Neural crest cell (in vitro differentiated cells): ENCODE measurements at regions not wholly inside any gene's neighbourhood (a gene's known extent, or its start where the extent isn't known, plus 50 kb on each side); places are given as distances from the start of the nearest gene placed in this dataset.

Experiments
- DNase-seq: peaks from one replicate; pipeline ENCODE4 v3.0.0; 2021; ENCODE audit warnings: low read depth, mixed read lengths, low spot score
- H3K27ac Mint-ChIP-seq: one replicate; pipeline ENCODE4 v1.8.0; 2021; ENCODE audit warnings: mild to moderate bottlenecking, mixed read lengths; ENCODE audit not compliant: unreplicated experiment
- H3K27me3 Mint-ChIP-seq: 2 replicates; pipeline ENCODE4 v1.8.0; 2021; ENCODE audit warnings: low read depth, mild to moderate bottlenecking, mixed read lengths
- H3K36me3 Mint-ChIP-seq: 2 replicates; pipeline ENCODE4 v1.8.0; 2021; ENCODE audit warnings: low read depth, mild to moderate bottlenecking, mixed read lengths
- H3K4me1 Mint-ChIP-seq: 2 replicates; pipeline ENCODE4 v1.8.0; 2021; ENCODE audit warnings: mixed read lengths
- H3K4me3 Mint-ChIP-seq: one replicate; pipeline ENCODE4 v1.8.0; 2021; ENCODE audit warnings: mild to moderate bottlenecking, mixed read lengths
- H3K9me3 Mint-ChIP-seq: 2 replicates; pipeline ENCODE4 v1.8.0; 2021; ENCODE audit warnings: mixed read lengths
- TF ChIP-seq, protein P1 (sequence below): fragments of 200-600 bp; sonication (generic); conservative IDR thresholded peaks from 2 replicates; pipeline ENCODE4 v1.5.0; 2021; ENCODE audit warnings: antibody characterized with exemption, mild to moderate bottlenecking

DNA sequence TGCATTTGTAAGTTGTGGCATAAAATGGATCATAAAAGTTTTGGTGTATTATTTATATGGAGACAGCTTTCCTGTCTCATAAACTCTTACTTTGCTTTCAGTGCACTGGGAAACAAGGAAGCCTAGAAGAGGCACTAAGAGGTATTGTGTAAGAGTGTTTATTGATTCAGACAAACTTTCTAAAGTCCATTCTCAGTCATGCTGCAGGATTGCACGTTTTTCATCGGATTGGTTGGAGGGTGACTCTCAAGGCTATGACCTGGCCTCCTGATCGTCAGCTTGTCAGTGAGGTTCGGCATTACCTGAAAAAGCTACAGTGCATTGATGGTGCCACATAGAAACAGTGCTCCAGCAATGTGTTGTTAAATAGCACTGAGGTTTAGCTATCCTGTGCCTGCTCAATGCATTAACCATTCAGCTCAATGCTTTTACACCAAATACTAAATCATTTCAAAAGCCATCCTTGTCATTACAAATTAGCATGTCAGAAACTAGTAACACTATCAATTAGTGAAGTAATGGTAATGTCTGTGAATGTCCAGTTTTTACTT, 545.5 kb downstream of the CBLN2 start:
- Mint-ChIP-seq H3K9me3 (peaks cover 8% of the 10 kb centered on the region), H3K27ac (no peak overlapping the region), H3K4me3 (no peak overlapping the region), H3K36me3 (no peaks in the 10 kb centered on the region), H3K4me1 (no peaks in the 10 kb centered on the region), H3K27me3 (no peaks in the 10 kb centered on the region)
- TF ChIP-seq, protein P1, sequence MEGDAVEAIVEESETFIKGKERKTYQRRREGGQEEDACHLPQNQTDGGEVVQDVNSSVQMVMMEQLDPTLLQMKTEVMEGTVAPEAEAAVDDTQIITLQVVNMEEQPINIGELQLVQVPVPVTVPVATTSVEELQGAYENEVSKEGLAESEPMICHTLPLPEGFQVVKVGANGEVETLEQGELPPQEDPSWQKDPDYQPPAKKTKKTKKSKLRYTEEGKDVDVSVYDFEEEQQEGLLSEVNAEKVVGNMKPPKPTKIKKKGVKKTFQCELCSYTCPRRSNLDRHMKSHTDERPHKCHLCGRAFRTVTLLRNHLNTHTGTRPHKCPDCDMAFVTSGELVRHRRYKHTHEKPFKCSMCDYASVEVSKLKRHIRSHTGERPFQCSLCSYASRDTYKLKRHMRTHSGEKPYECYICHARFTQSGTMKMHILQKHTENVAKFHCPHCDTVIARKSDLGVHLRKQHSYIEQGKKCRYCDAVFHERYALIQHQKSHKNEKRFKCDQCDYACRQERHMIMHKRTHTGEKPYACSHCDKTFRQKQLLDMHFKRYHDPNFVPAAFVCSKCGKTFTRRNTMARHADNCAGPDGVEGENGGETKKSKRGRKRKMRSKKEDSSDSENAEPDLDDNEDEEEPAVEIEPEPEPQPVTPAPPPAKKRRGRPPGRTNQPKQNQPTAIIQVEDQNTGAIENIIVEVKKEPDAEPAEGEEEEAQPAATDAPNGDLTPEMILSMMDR = no peak
- no peak for DNase-seq

DNA sequence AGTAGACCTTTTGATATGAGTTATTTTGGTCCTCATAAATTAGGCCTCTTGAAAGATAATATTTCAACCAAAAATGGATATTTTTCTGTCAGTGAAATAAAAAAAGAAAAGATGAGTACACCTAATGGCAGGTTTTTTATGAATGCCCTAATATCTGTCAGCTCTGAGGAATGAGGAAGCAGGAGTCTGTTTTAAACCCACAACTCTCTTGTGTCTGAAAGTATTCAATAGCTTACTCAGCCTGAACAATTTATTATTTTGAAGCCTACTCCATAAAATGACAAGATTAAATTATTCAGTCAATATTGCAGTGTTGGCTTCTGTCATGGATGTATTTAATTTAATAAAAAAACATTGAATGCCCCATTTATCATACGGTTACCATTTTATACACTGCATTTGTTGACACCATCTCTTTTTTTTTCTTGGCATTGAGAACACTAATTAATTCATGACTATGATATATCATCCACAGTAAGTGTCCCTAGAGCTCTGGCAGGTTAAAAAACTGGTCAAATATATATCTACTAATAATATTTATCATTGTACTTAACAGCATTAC, 548.2 kb downstream of the CBLN2 start:
- Mint-ChIP-seq H3K9me3 (peaks cover 8% of the 10 kb centered on the region), H3K36me3 (no peaks in the 10 kb centered on the region), H3K27me3 (no peaks in the 10 kb centered on the region), H3K27ac (no peak overlapping the region), H3K4me3 (no peak overlapping the region), H3K4me1 (no peaks in the 10 kb centered on the region)
- TF ChIP-seq, protein P1 = no peak
- DNase-seq = no peak

DNA sequence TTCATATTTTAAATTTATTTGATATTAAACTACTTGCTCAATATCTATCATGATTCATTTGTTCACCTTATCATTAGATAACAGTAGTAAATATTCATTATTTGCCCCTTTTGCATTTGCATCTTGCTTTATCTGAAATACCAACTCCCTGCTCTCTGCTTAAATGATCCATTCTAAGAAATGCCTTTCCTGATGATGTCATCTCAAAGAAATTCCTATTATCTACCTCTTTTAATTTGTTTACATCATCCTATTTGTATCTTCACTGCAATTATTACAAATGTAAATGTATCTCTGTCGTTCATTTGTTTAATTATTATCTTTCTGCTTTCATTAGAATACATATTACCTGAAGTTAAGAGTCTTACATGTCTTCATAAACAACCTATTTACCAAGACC, 549.9 kb downstream of the CBLN2 start:
- TF ChIP-seq, protein P1 = no peak
- peaks cover 5% of the 10 kb centered on the region for H3K9me3 Mint-ChIP-seq
- DNase-seq = no peak
- H3K27me3 Mint-ChIP-seq = no peaks in the 10 kb centered on the region
- no peaks in the 10 kb centered on the region for H3K36me3 Mint-ChIP-seq
- H3K4me3 Mint-ChIP-seq = no peak overlapping the region
- H3K4me1 Mint-ChIP-seq = no peaks in the 10 kb centered on the region
- H3K27ac Mint-ChIP-seq = no peak overlapping the region

DNA sequence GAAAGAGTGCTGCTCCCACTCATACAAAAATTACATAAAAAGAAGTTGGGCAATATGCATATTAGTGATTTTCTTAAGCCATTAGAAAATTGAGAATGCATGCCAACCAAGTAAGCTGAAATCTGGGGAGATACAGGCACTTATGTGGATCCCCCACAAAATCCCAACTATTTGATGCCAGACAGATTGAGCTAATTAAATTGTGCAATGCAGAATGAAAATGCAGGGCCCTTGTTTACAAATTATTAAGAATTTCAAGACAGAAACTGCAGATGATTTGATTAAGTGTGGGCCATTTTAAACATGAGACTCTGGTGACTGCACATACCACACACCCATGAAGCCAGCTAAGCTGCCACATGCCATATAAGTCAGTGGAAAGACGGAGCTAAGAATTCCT, 554.5 kb downstream of the CBLN2 start:
- no peaks in the 10 kb centered on the region for H3K36me3 Mint-ChIP-seq
- H3K9me3 Mint-ChIP-seq = peaks cover 2% of the 10 kb centered on the region
- TF ChIP-seq, protein P1 = no peak
- H3K27me3 Mint-ChIP-seq = no peaks in the 10 kb centered on the region
- no peaks in the 10 kb centered on the region for H3K4me1 Mint-ChIP-seq
- no peak overlapping the region for H3K27ac Mint-ChIP-seq
- H3K4me3 Mint-ChIP-seq = no peak overlapping the region
- no peak for DNase-seq

DNA sequence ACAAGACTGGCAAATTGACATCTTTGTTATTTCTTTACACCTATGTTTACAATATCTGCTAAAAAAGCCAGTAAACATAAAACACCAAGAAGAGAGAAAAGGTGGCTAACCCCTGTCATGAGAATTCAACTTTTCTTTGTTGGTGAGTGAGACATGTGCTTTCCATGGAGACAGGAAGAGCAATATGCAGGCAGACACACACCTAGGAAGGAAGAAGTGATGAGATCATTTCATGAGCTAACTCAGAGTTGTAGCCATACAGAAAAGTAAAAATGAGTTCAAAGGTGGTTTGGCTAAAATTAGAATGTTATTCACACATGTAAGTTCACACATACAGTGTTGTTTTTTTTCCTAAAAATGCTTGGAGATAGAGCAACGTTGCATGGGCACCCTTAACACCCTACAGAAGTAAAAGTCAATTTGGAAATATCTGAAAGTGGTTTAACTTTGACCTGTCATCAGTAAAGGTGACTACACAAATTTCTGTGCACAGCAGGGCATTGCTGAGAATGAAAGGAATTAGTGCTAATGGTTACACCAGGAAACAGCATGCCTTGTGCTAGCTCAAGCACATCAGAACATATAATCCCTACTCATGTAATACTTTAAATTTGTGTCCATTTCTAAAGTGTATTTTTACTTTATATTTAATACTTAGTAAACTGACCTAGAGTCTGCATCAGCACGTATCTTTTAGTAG, 557.6 kb downstream of the CBLN2 start:
- Mint-ChIP-seq H3K4me1 (no peaks in the 10 kb centered on the region), H3K4me3 (no peak overlapping the region), H3K36me3 (no peaks in the 10 kb centered on the region), H3K27ac (no peak overlapping the region), H3K27me3 (no peaks in the 10 kb centered on the region), H3K9me3 (no peaks in the 10 kb centered on the region)
- TF ChIP-seq, protein P1 = no peak
- no peak for DNase-seq
